Prostate gland (tissue), 2 donors: ENCODE measurements at regions not wholly inside any gene's neighbourhood (a gene's known extent, or its start where the extent isn't known, plus 50 kb on each side); places are given as distances from the start of the nearest gene placed in this dataset.

Experiments
- POLR2A ChIP-seq: fragments of 450-650 bp; IDR thresholded peaks from one replicate; pipeline ENCODE4 v1.6.1; 2016; ENCODE audit warnings: antibody characterized with exemption, mild to moderate bottlenecking
- TF ChIP-seq, protein P1 (sequence below), 4 experiments: fragments of 200-600 bp in 2 of 4; fragments of 450-650 bp in 2 of 4; sonication (generic) in 2 of 4; IDR thresholded peaks; 1 replicate in 3 of 4; 2 replicates in 1 of 4; pipeline ENCODE4 v1.5.1; 2016 to 2019; ENCODE audit warnings: antibody characterized with exemption in 4 of 4, mild to moderate bottlenecking in 2 of 4, moderate library complexity in 2 of 4

DNA sequence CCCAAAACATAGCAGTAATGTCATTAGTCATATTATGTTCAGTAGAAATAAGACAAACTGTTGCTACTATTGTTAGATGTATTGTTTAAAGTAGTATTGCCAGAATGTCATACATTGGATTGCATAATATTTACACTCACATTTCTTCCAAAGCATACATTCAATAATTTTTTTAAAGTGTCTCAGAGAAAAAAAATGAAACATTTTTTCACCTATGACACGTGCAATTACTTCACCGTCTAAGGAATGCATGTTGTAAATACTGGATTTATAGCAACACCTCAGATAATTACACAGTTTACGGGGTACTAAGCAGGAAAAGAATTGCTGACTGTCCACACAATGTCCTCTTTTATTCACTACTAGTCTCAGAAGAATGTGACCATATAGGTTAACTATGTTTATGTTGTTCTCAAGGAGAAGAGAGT, 162.1 kb downstream of the PCDH18 start:
- TF ChIP-seq, protein P1, sequence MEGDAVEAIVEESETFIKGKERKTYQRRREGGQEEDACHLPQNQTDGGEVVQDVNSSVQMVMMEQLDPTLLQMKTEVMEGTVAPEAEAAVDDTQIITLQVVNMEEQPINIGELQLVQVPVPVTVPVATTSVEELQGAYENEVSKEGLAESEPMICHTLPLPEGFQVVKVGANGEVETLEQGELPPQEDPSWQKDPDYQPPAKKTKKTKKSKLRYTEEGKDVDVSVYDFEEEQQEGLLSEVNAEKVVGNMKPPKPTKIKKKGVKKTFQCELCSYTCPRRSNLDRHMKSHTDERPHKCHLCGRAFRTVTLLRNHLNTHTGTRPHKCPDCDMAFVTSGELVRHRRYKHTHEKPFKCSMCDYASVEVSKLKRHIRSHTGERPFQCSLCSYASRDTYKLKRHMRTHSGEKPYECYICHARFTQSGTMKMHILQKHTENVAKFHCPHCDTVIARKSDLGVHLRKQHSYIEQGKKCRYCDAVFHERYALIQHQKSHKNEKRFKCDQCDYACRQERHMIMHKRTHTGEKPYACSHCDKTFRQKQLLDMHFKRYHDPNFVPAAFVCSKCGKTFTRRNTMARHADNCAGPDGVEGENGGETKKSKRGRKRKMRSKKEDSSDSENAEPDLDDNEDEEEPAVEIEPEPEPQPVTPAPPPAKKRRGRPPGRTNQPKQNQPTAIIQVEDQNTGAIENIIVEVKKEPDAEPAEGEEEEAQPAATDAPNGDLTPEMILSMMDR (IDR thresholded peaks at IDR 0.05): no peak
- TF ChIP-seq POLR2A: no peak
